NCI-H1105 (cell line): ENCODE measurements at regions not wholly inside any gene's neighbourhood (a gene's known extent, or its start where the extent isn't known, plus 50 kb on each side); places are given as distances from the start of the nearest gene placed in this dataset.

Experiments
- DNase-seq: peaks from one replicate; lab custom pipeline; 2025; lab: John Stamatoyannopoulos, UW

- no peak for DNase-seq
Measured at GRCh38 chr9:109950710-109951443, 170.9 kb downstream of the PALM2AKAP2 start.

- DNase-seq = no peak
Measured at GRCh38 chr9:109953300-109953699, 173.3 kb downstream of the PALM2AKAP2 start.

GRCh38 chr9:109953813-109954497 is 174.0 kb downstream of the PALM2AKAP2 start:
- no peak for DNase-seq

GRCh38 chr9:109956717-109957440 is 176.9 kb downstream of the PALM2AKAP2 start:
- no peak for DNase-seq

- no peak for DNase-seq
Measured at GRCh38 chr9:109959679-109960078, 179.7 kb downstream of the PALM2AKAP2 start.

GRCh38 chr9:109961626-109962025 is 181.6 kb downstream of the PALM2AKAP2 start:
- DNase-seq = no peak

GRCh38 chr9:109962215-109962614 is 182.2 kb downstream of the PALM2AKAP2 start:
- no peak for DNase-seq

GRCh38 chr9:109963079-109963478 is 183.1 kb downstream of the PALM2AKAP2 start:
- no peak for DNase-seq

GRCh38 chr9:109966643-109967368 is 186.8 kb downstream of the PALM2AKAP2 start:
- DNase-seq = no peak

- no peak for DNase-seq
Measured at GRCh38 chr9:109967651-109968642, 187.9 kb downstream of the PALM2AKAP2 start.

- no peak for DNase-seq
Measured at GRCh38 chr9:109969011-109969410, 189.0 kb downstream of the PALM2AKAP2 start.

- DNase-seq = no peak
Measured at GRCh38 chr9:109969573-109970237, 189.7 kb downstream of the PALM2AKAP2 start.

GRCh38 chr9:109971226-109971625 is 191.2 kb downstream of the PALM2AKAP2 start:
- DNase-seq = no peak

GRCh38 chr9:109972026-109972882 is 192.3 kb downstream of the PALM2AKAP2 start:
- no peak for DNase-seq

- no peak for DNase-seq
Measured at GRCh38 chr9:109973336-109973735, 193.3 kb downstream of the PALM2AKAP2 start.

- no peak for DNase-seq
Measured at GRCh38 chr9:109974143-109974917, 194.3 kb downstream of the PALM2AKAP2 start.

GRCh38 chr9:109974918-109975276 is 194.9 kb downstream of the PALM2AKAP2 start:
- DNase-seq = no peak

- no peak for DNase-seq
Measured at GRCh38 chr9:109975574-109976295, 195.7 kb downstream of the PALM2AKAP2 start.
